IMR-90 (cell line): ENCODE measurements at regions not wholly inside any gene's neighbourhood (a gene's known extent, or its start where the extent isn't known, plus 50 kb on each side); places are given as distances from the start of the nearest gene placed in this dataset.
"Not testable (repeated sequence)": the region's sequence is repeated elsewhere in the genome, so short reads cannot be mapped to it uniquely, and the experiment has no call there.

Source experiments
- ATAC-seq: fragments of 200-7000 bp; cut with Tn5 transposase; 2 replicates; pipeline ENCODE4 v1.9.1; 2020; ENCODE audit warnings: low read depth, mild to moderate bottlenecking, moderate library complexity
- BruUV-seq: library from RNA; stranded (reverse); fragments of 400-500 nt; replicated peaks from 2 replicates; lab custom pipeline; 2021; lab: Mats Ljungman, UMichigan
- CTCF ChIA-PET: fragments of 300-600 bp; formaldehyde crosslinking; extraction: SDS; loops from one replicate; lab custom pipeline; 2021; ENCODE audit warnings: antibody characterized with exemption; lab: Yijun Ruan, JAX
- POLR2A ChIA-PET: fragments of 300-600 bp; sonication (Branson Sonifier 250); formaldehyde crosslinking; loops from one replicate; lab custom pipeline; 2022; ENCODE audit warnings: antibody characterized with exemption; ENCODE audit not compliant: unreplicated experiment; lab: Charles Lee
- DNase-seq: peaks from one replicate; pipeline ENCODE4 v3.0.0; 2013
- H2AFZ ChIP-seq: replicated peaks from 2 replicates; pipeline ENCODE3; 2013; ENCODE audit warnings: low read length, mild to moderate bottlenecking; ENCODE audit not compliant: poor library complexity
- H2AK5ac ChIP-seq: 2 replicates; pipeline ENCODE4 v1.6.1; 2013; ENCODE audit warnings: low read depth, low read length, inconsistent platforms
- H2AK9ac ChIP-seq: replicated peaks from 2 replicates; pipeline ENCODE3; 2013; ENCODE audit warnings: mild to moderate bottlenecking, low read depth, low read length, moderate library complexity; ENCODE audit not compliant: poor library complexity
- H2BK120ac ChIP-seq: 2 replicates; pipeline ENCODE4 v1.6.1; 2013; ENCODE audit warnings: low read depth, low read length, inconsistent platforms
- H2BK15ac ChIP-seq: 3 replicates; pipeline ENCODE4 v1.6.1; 2013; ENCODE audit warnings: low read depth, low read length, inconsistent platforms
- H2BK20ac ChIP-seq: 2 replicates; pipeline ENCODE4 v1.6.1; 2013; ENCODE audit warnings: low read depth, mild to moderate bottlenecking, inconsistent platforms, low read length, moderate library complexity
- H2BK5ac ChIP-seq: 2 replicates; pipeline ENCODE4 v1.6.1; 2013; ENCODE audit warnings: mild to moderate bottlenecking, low read depth, low read length, inconsistent platforms; ENCODE audit not compliant: poor library complexity, severe bottlenecking
- H3K14ac ChIP-seq: replicated peaks from 2 replicates; pipeline ENCODE4 v1.6.1; 2013; ENCODE audit warnings: low read depth, low read length, inconsistent platforms
- H3K18ac ChIP-seq: 2 replicates; pipeline ENCODE4 v1.6.1; 2013; ENCODE audit warnings: low read depth, low read length, control low read depth
- H3K23ac ChIP-seq: 2 replicates; pipeline ENCODE4 v1.6.1; 2013; ENCODE audit warnings: low read depth, low read length, inconsistent platforms
- H3K27ac ChIP-seq: 2 replicates; pipeline ENCODE4 v1.5.1; 2013; ENCODE audit warnings: mild to moderate bottlenecking, control low read depth, low read length; ENCODE audit not compliant: insufficient read depth
- H3K27me3 ChIP-seq: 2 replicates; pipeline ENCODE4 v1.6.1; 2013; ENCODE audit warnings: low read length; ENCODE audit not compliant: control insufficient read depth, insufficient read depth
- H3K36me3 ChIP-seq: 2 replicates; pipeline ENCODE4 v1.6.1; 2013; ENCODE audit warnings: low read length, mixed read lengths; ENCODE audit not compliant: control insufficient read depth, insufficient read depth
- H3K4ac ChIP-seq: 2 replicates; pipeline ENCODE4 v1.6.1; 2013; ENCODE audit warnings: low read depth, low read length, inconsistent platforms
- H3K4me1 ChIP-seq: 2 replicates; pipeline ENCODE4 v1.6.1; 2013; ENCODE audit warnings: low read length, mixed read lengths; ENCODE audit not compliant: control insufficient read depth, insufficient read depth
- H3K4me2 ChIP-seq: 2 replicates; pipeline ENCODE4 v1.6.1; 2013; ENCODE audit warnings: low read depth, mild to moderate bottlenecking, control low read depth, low read length, moderate library complexity
- H3K4me3 ChIP-seq: 2 replicates; pipeline ENCODE4 v1.5.1; 2013; ENCODE audit warnings: low read depth, mild to moderate bottlenecking, control low read depth, low read length, moderate library complexity; ENCODE audit not compliant: insufficient read depth
- H3K56ac ChIP-seq: 2 replicates; pipeline ENCODE4 v1.6.1; 2013; ENCODE audit warnings: low read length, inconsistent platforms; ENCODE audit not compliant: insufficient read depth; ENCODE audit errors: extremely low read depth
- H3K79me1 ChIP-seq, 2 experiments: 2 replicates each; pipeline ENCODE4 v1.6.1; 2013; ENCODE audit warnings: low read length in 2 of 2, inconsistent platforms in 1 of 2, low read depth in 1 of 2
- H3K9ac ChIP-seq: 2 replicates; pipeline ENCODE4 v1.6.1; 2013; ENCODE audit warnings: low read depth, low read length, control low read depth
- H3K9me1 ChIP-seq: 2 replicates; pipeline ENCODE4 v1.6.1; 2013; ENCODE audit warnings: low read length, inconsistent platforms; ENCODE audit not compliant: insufficient read depth
- H3K9me3 ChIP-seq: 2 replicates; pipeline ENCODE4 v1.6.1; 2013; ENCODE audit warnings: low read length; ENCODE audit not compliant: control insufficient read depth, insufficient read depth
- H4K20me1 ChIP-seq: 2 replicates; pipeline ENCODE4 v1.6.1; 2013; ENCODE audit warnings: low read length, inconsistent platforms; ENCODE audit not compliant: insufficient read depth
- H4K5ac ChIP-seq: 2 replicates; pipeline ENCODE4 v1.6.1; 2013; ENCODE audit warnings: mild to moderate bottlenecking, low read depth, low read length, control low read depth
- H4K8ac ChIP-seq, 2 experiments: 2 replicates each; pipeline ENCODE4 v1.6.1; 2013; ENCODE audit warnings: low read depth in 2 of 2, low read length in 2 of 2, control low read depth in 1 of 2, inconsistent platforms in 1 of 2
- H4K91ac ChIP-seq: 2 replicates; pipeline ENCODE4 v1.6.1; 2013; ENCODE audit warnings: low read depth, low read length, inconsistent platforms; ENCODE audit not compliant: insufficient read depth
- WGBS, 2 experiments: methylation state at CpG; one replicate each; pipeline versions ENCODE4 v1.1.5 to v1.1.7; 2013; ENCODE audit warnings: missing lambda C conversion rate in 2 of 2; ENCODE audit not compliant: insufficient read length in 1 of 2; ENCODE audit errors: extremely low coverage in 2 of 2; 5-methylcytosine and 5-hydroxymethylcytosine counted together
- dilution Hi-C: fragments of 300-500 bp; cut with HindIII; formaldehyde crosslinking; loops from one replicate; pipeline ENCODE4 v1.14.3; 2018; ENCODE audit warnings: low sequenced_read_pairs; ENCODE audit not compliant: unreplicated experiment
- in situ Hi-C: fragments of 300-500 bp; cut with MboI; formaldehyde crosslinking; loops from 3 replicates; pipeline ENCODE4 v1.14.3; 2019; ENCODE audit warnings: low sequenced_read_pairs, inconsistent platforms, mixed read lengths
- intact Hi-C: fragments of 100-400 bp; cut with micrococcal nuclease; formaldehyde crosslinking; loops from 2 replicates; pipeline ENCODE4 v1.10.0; 2022

GRCh38 chr12:113531073-113531472, 59.4 kb upstream of the LHX5 start:
- H3K4me2 ChIP-seq, H4K91ac ChIP-seq, H3K9me1 ChIP-seq, in situ Hi-C loops, POLR2A ChIA-PET, H2BK15ac ChIP-seq, H4K20me1 ChIP-seq, H2AFZ ChIP-seq, ATAC-seq, H3K9me3 ChIP-seq, H2AK5ac ChIP-seq, H3K56ac ChIP-seq, H3K4ac ChIP-seq, H3K27me3 ChIP-seq, H3K27ac ChIP-seq, H4K5ac ChIP-seq, H2BK120ac ChIP-seq, intact Hi-C loops, H3K18ac ChIP-seq, H4K8ac ChIP-seq, H3K4me1 ChIP-seq, H3K4me3 ChIP-seq, BruUV-seq, H3K79me1 ChIP-seq, H3K9ac ChIP-seq, H3K14ac ChIP-seq, dilution Hi-C loops, H3K23ac ChIP-seq, H2BK5ac ChIP-seq, H3K36me3 ChIP-seq, CTCF ChIA-PET, H2AK9ac ChIP-seq, DNase-seq, H2BK20ac ChIP-seq: not testable (repeated sequence)
- no CpG with 5 or more reads among the region's 3 CpGs for WGBS, 2 experiments
